CD14-positive monocyte (primary cell): ENCODE measurements at regions not wholly inside any gene's neighbourhood (a gene's known extent, or its start where the extent isn't known, plus 50 kb on each side); places are given as distances from the start of the nearest gene placed in this dataset.
"Not testable (repeated sequence)": the region's sequence is repeated elsewhere in the genome, so short reads cannot be mapped to it uniquely, and the experiment has no call there.

Experiments used
- DNase-seq, 3 donors: peaks; one replicate each; pipeline ENCODE4 v3.0.0-alpha.2; 2011 to 2022
- H2AFZ ChIP-seq: 2 replicates; pipeline ENCODE4 v1.6.0; 2012; ENCODE audit warnings: mild to moderate bottlenecking, low read depth, low read length, inconsistent platforms; ENCODE audit not compliant: insufficient read depth, poor library complexity, severe bottlenecking
- H3K27ac ChIP-seq, 2 donors: 1 replicate in 1 of 2; 2 replicates in 1 of 2; pipeline ENCODE4 v1.5.1; 2012 to 2013; ENCODE audit warnings: low read length in 2 of 2, control low read depth in 1 of 2, inconsistent platforms in 1 of 2, low read depth in 1 of 2, mild to moderate bottlenecking in 1 of 2
- H3K27me3 ChIP-seq, 2 donors: one replicate each; pipeline versions ENCODE4 v1.6.0 to v1.6.1; 2011 to 2013; ENCODE audit warnings: low read length in 2 of 2; ENCODE audit not compliant: control insufficient read depth in 2 of 2, insufficient read depth in 2 of 2
- H3K36me3 ChIP-seq, 2 donors: replicated peaks in 1 of 2; 1 replicate in 1 of 2; 2 replicates in 1 of 2; pipeline versions ENCODE4 v1.5.1 to v1.6.1; 2012 to 2013; ENCODE audit warnings: low read length in 2 of 2, control low read depth in 1 of 2, inconsistent platforms in 1 of 2, mild to moderate bottlenecking in 1 of 2; ENCODE audit not compliant: insufficient read depth in 2 of 2, control insufficient read depth in 1 of 2
- H3K4me1 ChIP-seq, 2 donors: 1 replicate in 1 of 2; 2 replicates in 1 of 2; pipeline versions ENCODE4 v1.5.1 to v1.6.1; 2012 to 2013; ENCODE audit warnings: low read length in 2 of 2, control low read depth in 1 of 2, inconsistent platforms in 1 of 2, mild to moderate bottlenecking in 1 of 2, moderate library complexity in 1 of 2; ENCODE audit not compliant: insufficient read depth in 2 of 2, control insufficient read depth in 1 of 2
- H3K4me2 ChIP-seq: replicated peaks from 2 replicates; pipeline ENCODE3; 2012; ENCODE audit warnings: low read length, moderate library complexity, mild to moderate bottlenecking; ENCODE audit not compliant: poor library complexity, severe bottlenecking; ENCODE audit errors: extremely low read depth
- H3K4me3 ChIP-seq, 3 experiments: fragments of 200-600 bp in 1 of 3; sonication (generic) in 1 of 3; replicated peaks in 1 of 3; 1 replicate in 2 of 3; 2 replicates in 1 of 3; pipeline ENCODE4 v1.5.1; 2011 to 2013; ENCODE audit warnings: low read length in 3 of 3, mild to moderate bottlenecking in 3 of 3, control low read depth in 2 of 3, low read depth in 2 of 3, inconsistent platforms in 1 of 3, moderate library complexity in 1 of 3
- H3K79me2 ChIP-seq: 2 replicates; pipeline ENCODE4 v1.6.0; 2012; ENCODE audit warnings: mild to moderate bottlenecking, control low read depth, inconsistent platforms, low read length, moderate library complexity; ENCODE audit not compliant: insufficient read depth
- H3K9ac ChIP-seq: 2 replicates; pipeline ENCODE4 v1.6.0; 2017; ENCODE audit warnings: low read length, mild to moderate bottlenecking; ENCODE audit not compliant: insufficient read depth, poor library complexity, severe bottlenecking
- H3K9me3 ChIP-seq, 2 donors: replicated peaks in 1 of 2; 1 replicate in 1 of 2; 2 replicates in 1 of 2; pipeline versions ENCODE4 v1.5.1 to v1.6.1; 2012 to 2013; ENCODE audit warnings: low read length in 2 of 2, control low read depth in 1 of 2; ENCODE audit not compliant: control insufficient read depth in 1 of 2, insufficient read depth in 1 of 2
- H4K20me1 ChIP-seq: 2 replicates; pipeline ENCODE4 v1.6.0; 2012; ENCODE audit warnings: mild to moderate bottlenecking, low read length, control low read depth, moderate library complexity; ENCODE audit not compliant: insufficient read depth
- H3K27ac Mint-ChIP-seq, 7 donors: one replicate each; pipeline ENCODE4 v1.8.0; 2020; ENCODE audit warnings: mild to moderate bottlenecking in 7 of 7, mixed read lengths in 7 of 7, moderate library complexity in 6 of 7, inconsistent platforms in 2 of 7
- H3K27me3 Mint-ChIP-seq, 3 donors: one replicate each; pipeline ENCODE4 v1.8.0; 2021 to 2022; ENCODE audit warnings: low read depth in 3 of 3, mild to moderate bottlenecking in 3 of 3, mixed read lengths in 3 of 3, moderate library complexity in 3 of 3, inconsistent platforms in 1 of 3
- H3K36me3 Mint-ChIP-seq, 2 donors: one replicate each; pipeline ENCODE4 v1.8.0; 2020; ENCODE audit warnings: mixed read lengths in 2 of 2, inconsistent platforms in 1 of 2, mild to moderate bottlenecking in 1 of 2
- H3K4me1 Mint-ChIP-seq: one replicate; pipeline ENCODE4 v1.8.0; 2020; ENCODE audit warnings: mild to moderate bottlenecking, mixed read lengths
- H3K4me3 Mint-ChIP-seq, 2 donors: one replicate each; pipeline ENCODE4 v1.8.0; 2020; ENCODE audit warnings: mild to moderate bottlenecking in 2 of 2, mixed read lengths in 2 of 2, moderate library complexity in 1 of 2
- H3K9me3 Mint-ChIP-seq, 7 donors: one replicate each; pipeline ENCODE4 v1.8.0; 2020 to 2022; ENCODE audit warnings: mixed read lengths in 7 of 7, mild to moderate bottlenecking in 6 of 7, moderate library complexity in 6 of 7, inconsistent platforms in 2 of 7
- CTCF ChIP-seq: fragments of 200-600 bp; IDR thresholded peaks from one replicate; pipeline ENCODE4 v1.8.0; 2022; ENCODE audit warnings: antibody characterized with exemption, mild to moderate bottlenecking
- WGBS: methylation state at CpG from one replicate; pipeline ENCODE4 v1.1.5; 2013; ENCODE audit warnings: missing lambda C conversion rate; ENCODE audit not compliant: insufficient coverage; 5-methylcytosine and 5-hydroxymethylcytosine counted together
- intact Hi-C, 2 donors: fragments of 100-400 bp; cut with micrococcal nuclease; formaldehyde crosslinking; loops; one replicate each; pipeline versions ENCODE4 v1.15.0 to v1.15.1; 2023

GRCh38 chr1:4178501-4179113 is 278.5 kb upstream of the C1orf174 start:
- no peak overlapping the region for H3K27ac ChIP-seq
- no peak overlapping the region for H3K9ac ChIP-seq
- no peaks in the 10 kb centered on the region for H3K27me3 ChIP-seq
- Mint-ChIP-seq H3K27ac (no peak overlapping the region), H3K9me3 (peaks cover 0 to 2% (median 0%) of the 10 kb centered on the region in 7 donors), H3K4me3 (no peak overlapping the region), H3K36me3 (no peaks in the 10 kb centered on the region), H3K4me1 (no peaks in the 10 kb centered on the region), H3K27me3 (peaks cover 0 to 2% (median 0%) of the 10 kb centered on the region in 3 donors)
- no peak overlapping the region for H3K4me3 ChIP-seq
- WGBS: 83% methylated on average over 11 of the region's 11 CpGs
- H3K9me3 ChIP-seq: no peaks in the 10 kb centered on the region
- H2AFZ ChIP-seq: no peak overlapping the region
- no peak for TF ChIP-seq CTCF
- H3K4me1 ChIP-seq: no peaks in the 10 kb centered on the region
- H4K20me1 ChIP-seq: no peaks in the 10 kb centered on the region
- intact Hi-C loops: no loop called here
- H3K79me2 ChIP-seq: no peaks in the 10 kb centered on the region
- DNase-seq: no peak
- H3K4me2 ChIP-seq: no peak overlapping the region
- no peaks in the 10 kb centered on the region for H3K36me3 ChIP-seq

GRCh38 chr1:4179914-4180735 is 280.1 kb upstream of the C1orf174 start:
- peaks cover 0 to 2% (median 0%) of the 10 kb centered on the region in 7 donors for H3K9me3 Mint-ChIP-seq
- DNase-seq: no peak
- no peaks in the 10 kb centered on the region for H3K79me2 ChIP-seq
- peaks cover 0 to 2% (median 0%) of the 10 kb centered on the region in 3 donors for H3K27me3 Mint-ChIP-seq
- no peaks in the 10 kb centered on the region for H3K4me1 ChIP-seq
- H3K9ac ChIP-seq: no peak overlapping the region
- no peaks in the 10 kb centered on the region for H3K9me3 ChIP-seq
- H3K4me1 Mint-ChIP-seq: no peaks in the 10 kb centered on the region
- H3K4me3 ChIP-seq: no peak overlapping the region
- H3K27ac Mint-ChIP-seq: no peak overlapping the region
- no peak overlapping the region for H3K4me2 ChIP-seq
- H3K36me3 ChIP-seq: no peaks in the 10 kb centered on the region
- H3K4me3 Mint-ChIP-seq: no peak overlapping the region
- TF ChIP-seq CTCF: no peak
- no peak overlapping the region for H2AFZ ChIP-seq
- no peaks in the 10 kb centered on the region for H4K20me1 ChIP-seq
- no peaks in the 10 kb centered on the region for H3K36me3 Mint-ChIP-seq
- intact Hi-C loops: no loop called here
- no peaks in the 10 kb centered on the region for H3K27me3 ChIP-seq
- WGBS: 78% methylated on average over 2 of the region's 7 CpGs
- no peak overlapping the region for H3K27ac ChIP-seq

GRCh38 chr1:4186486-4186885 is 286.4 kb upstream of the C1orf174 start:
- H3K9ac ChIP-seq, H3K4me2 ChIP-seq, H3K27ac ChIP-seq, DNase-seq, H3K4me1 ChIP-seq, H3K79me2 ChIP-seq, H4K20me1 ChIP-seq, H3K4me1 Mint-ChIP-seq, H3K4me3 Mint-ChIP-seq, H3K27me3 Mint-ChIP-seq, H3K4me3 ChIP-seq, H3K36me3 Mint-ChIP-seq, intact Hi-C loops, H3K36me3 ChIP-seq, H3K27ac Mint-ChIP-seq, H3K27me3 ChIP-seq, H3K9me3 ChIP-seq, H2AFZ ChIP-seq: not testable (repeated sequence)
- H3K9me3 Mint-ChIP-seq: peaks cover 0 to 10% (median 3%) of the 10 kb centered on the region in 7 donors
- 95% methylated on average over 2 of the region's 2 CpGs for WGBS
